Ramos (cell line): ENCODE measurements at regions not wholly inside any gene's neighbourhood (a gene's known extent, or its start where the extent isn't known, plus 50 kb on each side); places are given as distances from the start of the nearest gene placed in this dataset.

ENCODE experiments used
- in situ Hi-C: fragments of 300-500 bp; cut with MboI; formaldehyde crosslinking; loops from one replicate; pipeline ENCODE4 v1.14.3; 2022; ENCODE audit warnings: low sequenced_read_pairs; ENCODE audit not compliant: unreplicated experiment

DNA sequence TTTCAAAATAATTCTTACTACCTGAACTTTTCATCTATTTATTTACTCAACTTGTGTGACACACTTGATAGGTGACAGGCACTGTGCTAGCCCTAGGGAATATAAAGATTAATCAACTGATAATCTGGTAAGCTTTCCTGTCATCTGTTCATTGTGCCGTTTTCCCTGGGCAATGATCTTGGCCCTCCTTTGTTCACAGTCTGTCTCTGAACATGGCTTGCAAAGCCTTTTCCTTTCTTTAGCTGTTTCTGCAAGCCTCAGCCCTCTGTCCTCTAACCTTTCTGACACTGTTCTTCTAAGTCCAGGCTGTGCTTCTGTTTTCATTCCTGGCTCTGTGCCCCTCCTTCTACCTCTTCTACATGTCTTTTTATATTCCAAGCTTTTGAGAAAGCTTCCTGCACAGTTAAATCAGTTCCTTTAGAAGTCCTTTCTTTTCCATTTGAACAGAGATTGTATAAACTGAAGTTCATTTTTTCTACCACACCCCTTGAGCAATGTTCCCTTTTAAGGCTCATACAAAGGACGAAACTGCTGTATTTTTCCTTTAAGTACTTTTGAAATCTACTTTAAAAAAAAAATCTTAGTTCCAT lies 803.0 kb upstream of the ZNF608 start:
- in situ Hi-C loops = no loop called here

DNA sequence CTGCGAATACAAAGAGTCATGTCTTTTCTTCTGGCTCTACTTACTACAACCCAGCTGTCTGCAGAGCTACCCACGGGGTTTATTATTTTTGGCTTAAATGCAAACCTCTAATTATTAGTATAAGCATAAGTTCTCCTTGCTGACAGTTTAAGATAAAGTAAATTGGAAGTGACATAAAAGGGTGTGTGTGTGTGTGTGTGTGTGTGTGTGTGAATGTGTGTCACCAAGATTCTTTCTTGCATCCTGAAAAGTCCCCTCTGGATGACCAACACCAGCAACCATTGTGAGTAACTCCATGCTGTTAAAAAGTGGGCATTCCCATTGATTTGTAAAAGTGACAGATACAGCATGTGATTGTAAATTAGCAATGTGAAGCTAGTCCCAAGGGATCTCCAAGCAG lies 803.8 kb upstream of the ZNF608 start:
- in situ Hi-C loops = no loop called here

DNA sequence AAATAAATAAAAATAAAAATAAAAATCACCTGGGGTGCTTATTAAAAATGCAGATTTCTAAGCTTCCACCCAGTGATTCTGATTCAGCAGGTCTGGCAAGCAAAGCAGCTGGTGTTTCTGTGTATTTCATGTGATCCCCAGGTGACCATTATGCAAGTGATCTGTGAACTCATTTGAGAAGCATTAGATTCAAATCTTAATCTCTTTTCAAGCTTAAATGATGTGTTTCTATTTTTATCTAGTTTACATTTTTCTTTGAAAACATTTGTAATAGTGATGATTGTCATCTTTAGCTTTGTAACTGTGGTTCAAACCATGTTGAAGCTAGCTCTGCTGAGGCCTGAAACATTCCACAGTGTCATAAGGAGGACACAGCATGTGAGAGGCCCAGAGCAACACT lies 804.8 kb upstream of the ZNF608 start:
- in situ Hi-C loops = no loop called here

- in situ Hi-C loops = no loop called here
Observed at GRCh38 chr5:125551797-125552196, 805.4 kb upstream of the ZNF608 start.

DNA sequence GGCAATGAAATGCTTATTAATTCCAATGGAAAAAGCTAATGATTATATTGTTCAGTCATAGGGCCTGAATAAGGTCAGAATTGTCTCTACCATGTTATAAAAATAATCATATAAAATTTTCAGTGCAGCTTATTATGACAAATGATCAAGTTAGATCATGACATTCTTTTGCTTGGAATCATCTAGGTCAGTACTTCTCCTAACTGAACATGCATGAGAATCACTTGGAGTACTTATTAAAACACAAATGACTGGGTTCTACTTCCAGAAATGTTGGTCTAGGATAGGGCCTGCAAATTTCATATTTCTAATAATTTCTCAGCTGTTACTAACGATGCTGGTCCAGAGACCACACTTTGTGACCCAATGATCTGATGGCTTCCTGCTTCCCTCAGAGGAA lies 806.0 kb upstream of the ZNF608 start:
- in situ Hi-C loops = no loop called here

- in situ Hi-C loops = no loop called here
Observed at GRCh38 chr5:125554355-125554754, 807.9 kb upstream of the ZNF608 start.

- in situ Hi-C loops = no loop called here
Observed at GRCh38 chr5:125555591-125555990, 809.2 kb upstream of the ZNF608 start.

DNA sequence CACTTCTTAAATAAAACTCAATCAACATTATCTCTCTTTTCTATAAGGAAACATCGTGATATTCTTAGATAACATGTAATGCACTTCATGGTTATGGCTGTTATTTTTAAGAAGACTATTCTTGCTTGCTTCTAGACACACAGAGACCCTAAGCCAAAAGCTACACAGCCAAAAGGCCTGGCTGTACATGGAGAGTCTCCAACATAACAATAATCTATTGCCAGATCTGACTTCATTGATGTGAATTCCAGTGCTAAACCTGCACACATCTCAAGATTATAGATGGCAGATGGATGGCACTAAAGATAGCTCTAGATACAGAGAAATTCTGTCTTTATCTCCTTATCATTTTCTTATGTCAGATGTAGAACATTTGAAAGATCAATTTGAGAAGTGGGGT lies 811.6 kb upstream of the ZNF608 start:
- in situ Hi-C loops = no loop called here

GRCh38 chr5:125558466-125558865 lies 812.0 kb upstream of the ZNF608 start:
- in situ Hi-C loops = no loop called here

DNA sequence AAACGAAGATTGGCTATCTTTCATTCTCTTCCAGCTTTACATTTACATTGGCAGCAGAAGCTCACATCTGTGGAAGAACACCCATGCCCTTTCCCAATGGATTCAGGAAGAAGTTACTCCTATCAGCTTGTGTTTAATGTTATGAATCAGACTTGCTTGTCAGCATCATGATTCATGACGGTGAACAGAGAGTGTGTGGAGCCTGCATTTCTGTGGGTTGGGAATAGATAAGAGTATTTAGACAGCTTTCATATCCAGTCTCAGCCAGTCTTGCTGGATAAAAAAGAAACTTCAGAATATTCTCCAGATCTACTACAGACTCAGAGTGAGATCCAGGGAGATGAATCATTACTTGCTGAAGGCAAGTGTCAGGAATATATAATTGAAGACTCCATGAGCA lies 812.9 kb upstream of the ZNF608 start:
- in situ Hi-C loops = no loop called here

- in situ Hi-C loops = no loop called here
Observed at GRCh38 chr5:125560476-125561225, 814.2 kb upstream of the ZNF608 start.

DNA sequence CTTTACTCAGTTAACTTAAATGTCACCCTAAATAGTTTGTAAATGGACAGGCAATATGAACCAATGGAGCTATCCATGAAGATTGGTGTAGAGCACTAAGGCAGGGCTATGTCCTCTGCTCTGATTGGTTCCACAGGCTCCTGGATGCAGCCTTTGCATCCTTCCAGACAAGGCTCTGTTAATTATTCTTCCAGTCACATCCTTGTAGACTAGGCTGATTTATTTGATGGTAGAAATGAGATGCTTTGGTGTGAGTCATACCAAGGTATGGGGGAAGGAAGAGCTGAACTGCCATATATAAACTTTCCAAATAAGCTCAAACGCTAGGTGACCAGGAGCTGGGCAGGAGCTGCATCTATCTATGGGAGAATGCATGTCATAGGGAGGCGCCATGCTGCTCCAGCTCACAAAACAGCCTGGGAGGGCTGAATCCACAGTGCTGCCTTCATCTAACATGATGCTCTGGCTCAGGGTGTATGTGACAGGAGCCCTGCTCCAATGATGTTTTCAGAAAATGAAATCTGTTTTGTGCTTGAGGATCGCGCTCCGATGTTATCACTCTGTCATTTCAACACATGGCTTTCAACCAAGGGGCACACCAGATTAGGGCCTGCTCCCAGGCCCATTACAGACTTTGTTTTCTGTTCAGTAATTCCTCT lies 818.0 kb upstream of the ZNF608 start:
- in situ Hi-C loops = no loop called here

GRCh38 chr5:125574491-125575044 lies 828.1 kb upstream of the ZNF608 start:
- in situ Hi-C loops = no loop called here

DNA sequence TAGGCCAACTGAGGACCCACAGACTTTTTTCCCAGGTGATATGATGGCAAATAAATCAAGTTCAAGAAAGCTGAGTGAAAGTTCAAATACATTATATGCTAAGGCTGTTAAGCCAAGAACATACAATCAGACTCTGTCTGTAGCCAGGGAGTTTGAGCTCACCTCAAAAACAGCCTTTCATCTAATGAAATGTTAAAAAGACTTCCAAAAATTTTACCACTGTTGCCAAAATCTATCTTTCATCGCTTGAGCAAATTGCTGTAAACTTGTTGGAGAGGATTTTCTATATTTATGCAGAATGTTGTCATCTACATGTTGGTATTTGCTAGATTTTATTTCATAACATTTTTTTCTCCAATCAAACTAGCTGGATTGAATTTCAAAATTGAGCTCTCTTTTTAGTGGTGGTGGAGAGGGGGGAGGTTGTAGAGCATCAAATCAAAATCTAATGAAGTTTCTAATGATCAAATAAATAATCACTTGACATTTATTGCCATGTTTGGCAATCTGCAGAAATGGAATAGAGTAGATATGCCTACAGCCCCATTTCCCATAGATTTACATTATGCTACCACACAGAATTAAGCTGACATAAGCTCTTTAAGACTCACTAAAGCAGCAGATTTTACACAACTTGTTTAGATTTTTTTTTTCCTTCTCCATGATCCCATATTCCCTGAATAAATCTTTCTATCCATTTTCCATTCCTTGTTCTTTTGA lies 828.9 kb upstream of the ZNF608 start:
- in situ Hi-C loops = no loop called here

GRCh38 chr5:125575891-125576505 lies 829.6 kb upstream of the ZNF608 start:
- in situ Hi-C loops = no loop called here

DNA sequence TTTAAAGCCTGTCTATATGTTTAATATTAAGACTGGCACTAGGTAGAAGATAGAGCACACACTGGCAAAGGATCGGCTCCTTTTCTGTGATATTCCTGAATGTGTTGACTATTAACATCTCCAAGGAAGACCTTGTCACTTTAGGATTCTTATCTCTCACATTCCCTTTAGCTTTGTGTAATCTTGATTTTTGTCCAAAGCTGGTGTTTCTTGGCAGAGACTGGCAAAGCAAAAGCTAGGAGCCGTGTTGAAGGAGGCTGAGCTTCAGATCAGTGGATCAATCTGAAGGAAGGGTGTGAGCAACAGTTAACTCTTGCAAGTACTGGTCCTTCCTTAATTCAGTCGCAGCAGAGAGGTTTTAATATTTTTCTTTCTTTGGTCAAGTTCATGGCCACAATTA lies 830.4 kb upstream of the ZNF608 start:
- in situ Hi-C loops = no loop called here

DNA sequence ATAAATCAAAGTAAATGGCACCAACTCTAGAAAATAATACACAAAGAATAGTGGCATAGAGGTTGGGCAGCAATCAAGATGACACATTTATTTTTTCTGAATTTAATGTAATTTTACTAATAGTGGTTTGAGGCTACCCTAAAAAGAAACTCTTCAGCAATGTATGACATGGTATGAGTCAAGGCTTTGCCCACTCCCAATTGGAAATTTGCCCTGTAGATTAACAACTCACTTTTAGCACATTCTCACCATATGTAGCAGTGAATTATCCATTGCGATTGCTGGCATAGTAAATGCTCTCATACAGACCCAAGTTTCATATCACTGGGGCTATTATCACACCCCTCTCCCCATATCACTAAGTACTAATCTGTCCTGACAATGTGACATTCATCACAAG lies 832.1 kb upstream of the ZNF608 start:
- in situ Hi-C loops = no loop called here

DNA sequence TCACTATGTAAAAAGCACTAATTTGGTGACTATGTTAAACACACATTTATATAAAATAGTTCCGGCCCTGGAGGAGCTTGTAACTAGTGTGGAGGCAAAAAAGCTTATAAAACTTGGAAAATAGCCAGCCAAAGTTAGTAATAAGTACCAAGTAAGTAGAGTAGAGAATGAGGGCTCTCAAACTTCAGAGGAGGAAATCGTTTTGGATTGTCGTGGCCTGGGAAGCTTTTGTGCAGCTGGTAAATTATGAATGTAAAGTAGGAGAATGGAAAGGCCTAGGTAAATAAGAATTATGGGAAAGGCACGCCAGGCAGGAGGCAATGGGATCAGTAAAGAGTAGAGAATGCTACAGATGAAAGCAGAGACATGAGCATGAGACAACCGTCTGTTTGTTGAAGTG lies 832.7 kb upstream of the ZNF608 start:
- in situ Hi-C loops = no loop called here

- in situ Hi-C loops = no loop called here
Observed at GRCh38 chr5:125581311-125581710, 834.9 kb upstream of the ZNF608 start.

DNA sequence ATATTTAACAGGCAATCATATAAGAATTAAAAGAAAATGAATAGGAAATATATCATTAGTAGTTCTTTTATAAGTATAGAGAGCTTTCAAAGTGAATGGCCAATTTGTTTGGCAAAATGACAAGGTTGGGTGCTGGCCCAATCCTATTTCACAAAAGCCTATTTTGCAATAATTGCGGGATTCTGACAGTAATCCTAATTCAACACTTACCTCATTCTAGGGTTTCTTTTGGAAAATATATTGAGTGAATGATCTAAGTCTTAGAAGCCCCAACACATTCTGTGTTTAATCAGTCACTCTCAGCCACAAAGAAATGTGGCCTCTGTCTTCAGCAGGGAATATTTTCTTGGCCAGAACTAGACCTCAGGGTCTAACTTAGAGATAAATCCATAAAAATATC lies 835.9 kb upstream of the ZNF608 start:
- in situ Hi-C loops = no loop called here
